ENCODE measurements at regions not wholly inside any gene's neighbourhood (a gene's known extent, or its start where the extent isn't known, plus 50 kb on each side); places are given as distances from the start of the nearest gene placed in this dataset.

GRCh38 chr3:182180654-182181385, 469.1 kb downstream of the SOX2 start:
- no peak for TF ChIP-seq ZFX (IDR thresholded peaks at IDR 0.05)
- TF ChIP-seq CTCF (conservative IDR thresholded peaks at IDR 0.05): no peak
- H3K27ac ChIP-seq: no peak overlapping the region

- H3K27ac ChIP-seq: no peak overlapping the region
- TF ChIP-seq ZFX (IDR thresholded peaks at IDR 0.05) (no peak), CTCF (conservative IDR thresholded peaks at IDR 0.05) (no peak)
Observed at GRCh38 chr3:182182531-182182968, 470.8 kb downstream of the SOX2 start.

- H3K27ac ChIP-seq: no peak overlapping the region
- no peak for TF ChIP-seq ZFX (IDR thresholded peaks at IDR 0.05)
Observed at GRCh38 chr3:182183716-182184430, 472.1 kb downstream of the SOX2 start.

- TF ChIP-seq ZFX (IDR thresholded peaks at IDR 0.05) (no peak), CTCF (conservative IDR thresholded peaks at IDR 0.05) (no peak)
- H3K27ac ChIP-seq: no peak overlapping the region
Observed at GRCh38 chr3:182185313-182185712, 473.6 kb downstream of the SOX2 start.

GRCh38 chr3:182190056-182190455, 478.3 kb downstream of the SOX2 start:
- H3K27ac ChIP-seq: no peak overlapping the region
- TF ChIP-seq CTCF (conservative IDR thresholded peaks at IDR 0.05): no peak

GRCh38 chr3:182198345-182198744, 486.6 kb downstream of the SOX2 start:
- TF ChIP-seq CTCF (conservative IDR thresholded peaks at IDR 0.05): no peak
- H3K27ac ChIP-seq: no peak overlapping the region

- TF ChIP-seq CTCF (conservative IDR thresholded peaks at IDR 0.05): no peak
- no peak for TF ChIP-seq ZFX (IDR thresholded peaks at IDR 0.05)
- H3K27ac ChIP-seq: no peak overlapping the region
Observed at GRCh38 chr3:182201456-182202168, 489.9 kb downstream of the SOX2 start.

Data from C4-2B (cell line).